Vagina (tissue), 2 donors: ENCODE measurements at regions not wholly inside any gene's neighbourhood (a gene's known extent, or its start where the extent isn't known, plus 50 kb on each side); places are given as distances from the start of the nearest gene placed in this dataset.

Source experiments
- POLR2A ChIP-seq, 2 donors: fragments of 450-650 bp; IDR thresholded peaks; one replicate each; pipeline ENCODE4 v1.6.1; 2017; ENCODE audit warnings: antibody characterized with exemption in 2 of 2, mild to moderate bottlenecking in 2 of 2, moderate library complexity in 2 of 2
- TF ChIP-seq, protein P1 (sequence below), 3 experiments: fragments of 450-650 bp in 2 of 3; fragments of 200-600 bp in 1 of 3; sonication (generic) in 1 of 3; IDR thresholded peaks; one replicate each; pipeline ENCODE4 v1.5.1; 2017 to 2019; ENCODE audit warnings: antibody characterized with exemption in 3 of 3, mild to moderate bottlenecking in 2 of 3, moderate library complexity in 2 of 3

- TF ChIP-seq, protein P1, sequence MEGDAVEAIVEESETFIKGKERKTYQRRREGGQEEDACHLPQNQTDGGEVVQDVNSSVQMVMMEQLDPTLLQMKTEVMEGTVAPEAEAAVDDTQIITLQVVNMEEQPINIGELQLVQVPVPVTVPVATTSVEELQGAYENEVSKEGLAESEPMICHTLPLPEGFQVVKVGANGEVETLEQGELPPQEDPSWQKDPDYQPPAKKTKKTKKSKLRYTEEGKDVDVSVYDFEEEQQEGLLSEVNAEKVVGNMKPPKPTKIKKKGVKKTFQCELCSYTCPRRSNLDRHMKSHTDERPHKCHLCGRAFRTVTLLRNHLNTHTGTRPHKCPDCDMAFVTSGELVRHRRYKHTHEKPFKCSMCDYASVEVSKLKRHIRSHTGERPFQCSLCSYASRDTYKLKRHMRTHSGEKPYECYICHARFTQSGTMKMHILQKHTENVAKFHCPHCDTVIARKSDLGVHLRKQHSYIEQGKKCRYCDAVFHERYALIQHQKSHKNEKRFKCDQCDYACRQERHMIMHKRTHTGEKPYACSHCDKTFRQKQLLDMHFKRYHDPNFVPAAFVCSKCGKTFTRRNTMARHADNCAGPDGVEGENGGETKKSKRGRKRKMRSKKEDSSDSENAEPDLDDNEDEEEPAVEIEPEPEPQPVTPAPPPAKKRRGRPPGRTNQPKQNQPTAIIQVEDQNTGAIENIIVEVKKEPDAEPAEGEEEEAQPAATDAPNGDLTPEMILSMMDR (IDR thresholded peaks at IDR 0.05): no peak
- no peak for TF ChIP-seq POLR2A (IDR thresholded peaks at IDR 0.05)
Measured at GRCh38 chr5:143879646-143880045, 67.7 kb downstream of the HMHB1 start.
